Mammary epithelial cell (primary cell): ENCODE measurements at regions not wholly inside any gene's neighbourhood (a gene's known extent, or its start where the extent isn't known, plus 50 kb on each side); places are given as distances from the start of the nearest gene placed in this dataset.

Source experiments
- EZH2 ChIP-seq: IDR thresholded peaks from 2 replicates; pipeline ENCODE4 v1.6.1; 2012; ENCODE audit warnings: low read length, inconsistent platforms, borderline replicate concordance
- TF ChIP-seq, protein P1 (sequence below), 2 donors: IDR thresholded peaks in 1 of 2; conservative IDR thresholded peaks in 1 of 2; 2 replicates each; pipeline ENCODE4 v1.5.1; 2011 to 2012; ENCODE audit warnings: inconsistent platforms in 2 of 2, low read length in 2 of 2, mild to moderate bottlenecking in 2 of 2, control low read depth in 1 of 2, low read depth in 1 of 2; ENCODE audit not compliant: insufficient read depth in 1 of 2; ENCODE audit errors: extremely low read depth in 1 of 2

DNA sequence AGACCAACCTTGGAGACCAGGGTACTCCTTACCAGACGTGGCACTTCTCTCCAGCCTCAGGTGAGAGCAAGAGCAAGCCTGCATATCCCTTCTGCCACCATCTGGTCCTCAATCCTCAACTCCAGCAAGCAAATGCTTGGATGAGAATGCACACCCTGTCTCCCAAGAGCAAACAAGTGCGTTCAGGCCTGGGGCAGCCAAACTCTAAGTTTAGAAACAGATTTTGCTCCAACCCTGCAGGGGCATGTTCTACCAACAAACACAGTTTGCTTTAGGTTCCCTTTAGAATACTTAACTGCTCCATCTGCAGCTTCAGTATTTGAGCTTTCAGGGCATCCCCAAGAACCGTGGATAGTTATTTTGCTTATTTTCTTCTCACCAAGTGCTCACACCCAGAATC is 55.9 kb upstream of the FICD start:
- no peak for TF ChIP-seq EZH2
- TF ChIP-seq, protein P1, sequence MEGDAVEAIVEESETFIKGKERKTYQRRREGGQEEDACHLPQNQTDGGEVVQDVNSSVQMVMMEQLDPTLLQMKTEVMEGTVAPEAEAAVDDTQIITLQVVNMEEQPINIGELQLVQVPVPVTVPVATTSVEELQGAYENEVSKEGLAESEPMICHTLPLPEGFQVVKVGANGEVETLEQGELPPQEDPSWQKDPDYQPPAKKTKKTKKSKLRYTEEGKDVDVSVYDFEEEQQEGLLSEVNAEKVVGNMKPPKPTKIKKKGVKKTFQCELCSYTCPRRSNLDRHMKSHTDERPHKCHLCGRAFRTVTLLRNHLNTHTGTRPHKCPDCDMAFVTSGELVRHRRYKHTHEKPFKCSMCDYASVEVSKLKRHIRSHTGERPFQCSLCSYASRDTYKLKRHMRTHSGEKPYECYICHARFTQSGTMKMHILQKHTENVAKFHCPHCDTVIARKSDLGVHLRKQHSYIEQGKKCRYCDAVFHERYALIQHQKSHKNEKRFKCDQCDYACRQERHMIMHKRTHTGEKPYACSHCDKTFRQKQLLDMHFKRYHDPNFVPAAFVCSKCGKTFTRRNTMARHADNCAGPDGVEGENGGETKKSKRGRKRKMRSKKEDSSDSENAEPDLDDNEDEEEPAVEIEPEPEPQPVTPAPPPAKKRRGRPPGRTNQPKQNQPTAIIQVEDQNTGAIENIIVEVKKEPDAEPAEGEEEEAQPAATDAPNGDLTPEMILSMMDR (conservative IDR thresholded peaks at IDR 0.05 in 1 of 2, IDR thresholded peaks at IDR 0.05 in 1 of 2; ENCODE audit: extremely low read depth in 1 of 2, insufficient read depth in 1 of 2, low read depth in 1 of 2, low read length in 2 of 2) = no peak
